Mammary epithelial cell (primary cell): ENCODE measurements at regions not wholly inside any gene's neighbourhood (a gene's known extent, or its start where the extent isn't known, plus 50 kb on each side); places are given as distances from the start of the nearest gene placed in this dataset.

Experiments used
- EZH2 ChIP-seq: IDR thresholded peaks from 2 replicates; pipeline ENCODE4 v1.6.1; 2012; ENCODE audit warnings: low read length, inconsistent platforms, borderline replicate concordance
- TF ChIP-seq, protein P1 (sequence below), 2 donors: IDR thresholded peaks in 1 of 2; conservative IDR thresholded peaks in 1 of 2; 2 replicates each; pipeline ENCODE4 v1.5.1; 2011 to 2012; ENCODE audit warnings: inconsistent platforms in 2 of 2, low read length in 2 of 2, mild to moderate bottlenecking in 2 of 2, control low read depth in 1 of 2, low read depth in 1 of 2; ENCODE audit not compliant: insufficient read depth in 1 of 2; ENCODE audit errors: extremely low read depth in 1 of 2

DNA sequence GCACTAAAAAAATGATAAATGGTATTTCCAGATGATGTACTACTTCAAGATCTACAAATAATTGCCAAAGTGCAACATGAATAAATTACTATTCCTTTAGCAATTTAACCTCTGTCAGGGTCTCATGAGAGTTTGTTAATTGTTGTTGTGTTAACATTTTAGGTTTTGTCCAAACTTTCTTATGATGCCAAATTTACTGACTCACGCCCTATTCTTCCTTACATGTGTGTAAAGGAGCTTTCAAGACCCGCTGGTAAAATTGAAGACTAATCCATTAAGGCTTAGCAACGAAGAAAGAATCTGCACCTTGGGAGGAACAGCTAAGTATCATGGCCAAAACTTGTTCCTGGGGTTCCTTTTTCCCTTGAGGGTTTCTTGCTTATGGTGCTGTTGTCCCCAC is 252.7 kb upstream of the JADE1 start:
- TF ChIP-seq, protein P1, sequence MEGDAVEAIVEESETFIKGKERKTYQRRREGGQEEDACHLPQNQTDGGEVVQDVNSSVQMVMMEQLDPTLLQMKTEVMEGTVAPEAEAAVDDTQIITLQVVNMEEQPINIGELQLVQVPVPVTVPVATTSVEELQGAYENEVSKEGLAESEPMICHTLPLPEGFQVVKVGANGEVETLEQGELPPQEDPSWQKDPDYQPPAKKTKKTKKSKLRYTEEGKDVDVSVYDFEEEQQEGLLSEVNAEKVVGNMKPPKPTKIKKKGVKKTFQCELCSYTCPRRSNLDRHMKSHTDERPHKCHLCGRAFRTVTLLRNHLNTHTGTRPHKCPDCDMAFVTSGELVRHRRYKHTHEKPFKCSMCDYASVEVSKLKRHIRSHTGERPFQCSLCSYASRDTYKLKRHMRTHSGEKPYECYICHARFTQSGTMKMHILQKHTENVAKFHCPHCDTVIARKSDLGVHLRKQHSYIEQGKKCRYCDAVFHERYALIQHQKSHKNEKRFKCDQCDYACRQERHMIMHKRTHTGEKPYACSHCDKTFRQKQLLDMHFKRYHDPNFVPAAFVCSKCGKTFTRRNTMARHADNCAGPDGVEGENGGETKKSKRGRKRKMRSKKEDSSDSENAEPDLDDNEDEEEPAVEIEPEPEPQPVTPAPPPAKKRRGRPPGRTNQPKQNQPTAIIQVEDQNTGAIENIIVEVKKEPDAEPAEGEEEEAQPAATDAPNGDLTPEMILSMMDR (conservative IDR thresholded peaks at IDR 0.05 in 1 of 2, IDR thresholded peaks at IDR 0.05 in 1 of 2; ENCODE audit: extremely low read depth in 1 of 2, insufficient read depth in 1 of 2, low read depth in 1 of 2, low read length in 2 of 2), result no peak
- TF ChIP-seq EZH2, result no peak
